Naive B cell (primary cell): ENCODE measurements at regions not wholly inside any gene's neighbourhood (a gene's known extent, or its start where the extent isn't known, plus 50 kb on each side); places are given as distances from the start of the nearest gene placed in this dataset.

Experiments
- ATAC-seq, 2 donors: fragments of 150-1000 bp; cut with Tn5 transposase; 2 replicates each; pipeline ENCODE4 v1.10.0; 2021; ENCODE audit warnings: low read depth in 2 of 2, mild to moderate bottlenecking in 2 of 2, moderate library complexity in 2 of 2
- DNase-seq: peaks from one replicate; pipeline ENCODE4 v3.0.0; 2022
- H3K27ac Mint-ChIP-seq, 6 donors: one replicate each; pipeline ENCODE4 v1.8.0; 2020 to 2022; ENCODE audit warnings: mild to moderate bottlenecking in 6 of 6, mixed read lengths in 6 of 6, moderate library complexity in 5 of 6, inconsistent platforms in 2 of 6
- H3K27me3 Mint-ChIP-seq, 3 donors: one replicate each; pipeline ENCODE4 v1.8.0; 2021 to 2022; ENCODE audit warnings: mixed read lengths in 3 of 3, mild to moderate bottlenecking in 1 of 3
- H3K36me3 Mint-ChIP-seq, 2 donors: one replicate each; pipeline ENCODE4 v1.8.0; 2020 to 2022; ENCODE audit warnings: mixed read lengths in 2 of 2, inconsistent platforms in 1 of 2, mild to moderate bottlenecking in 1 of 2
- H3K4me1 Mint-ChIP-seq, 3 donors: one replicate each; pipeline ENCODE4 v1.8.0; 2020 to 2022; ENCODE audit warnings: mixed read lengths in 3 of 3, inconsistent platforms in 1 of 3, mild to moderate bottlenecking in 1 of 3, moderate library complexity in 1 of 3
- H3K4me3 Mint-ChIP-seq, 8 donors: one replicate each; pipeline ENCODE4 v1.8.0; 2020 to 2022; ENCODE audit warnings: mild to moderate bottlenecking in 8 of 8, mixed read lengths in 8 of 8, moderate library complexity in 8 of 8, inconsistent platforms in 2 of 8
- H3K9me3 Mint-ChIP-seq, 7 donors: one replicate each; pipeline ENCODE4 v1.8.0; 2020 to 2022; ENCODE audit warnings: mixed read lengths in 7 of 7, mild to moderate bottlenecking in 5 of 7, inconsistent platforms in 2 of 7, moderate library complexity in 1 of 7

GRCh38 chr4:120443116-120443515 is 376.5 kb upstream of the MAD2L1 start:
- H3K9me3 Mint-ChIP-seq: peaks cover 0 to 3% (median 2%) of the 10 kb centered on the region in 7 donors
- no peaks in the 10 kb centered on the region for H3K27me3 Mint-ChIP-seq
- H3K36me3 Mint-ChIP-seq: no peaks in the 10 kb centered on the region
- no peaks in the 10 kb centered on the region for H3K4me1 Mint-ChIP-seq
- DNase-seq: no peak
- no peak overlapping the region for H3K4me3 Mint-ChIP-seq
- ATAC-seq: no peak
- H3K27ac Mint-ChIP-seq: no peak overlapping the region

DNA sequence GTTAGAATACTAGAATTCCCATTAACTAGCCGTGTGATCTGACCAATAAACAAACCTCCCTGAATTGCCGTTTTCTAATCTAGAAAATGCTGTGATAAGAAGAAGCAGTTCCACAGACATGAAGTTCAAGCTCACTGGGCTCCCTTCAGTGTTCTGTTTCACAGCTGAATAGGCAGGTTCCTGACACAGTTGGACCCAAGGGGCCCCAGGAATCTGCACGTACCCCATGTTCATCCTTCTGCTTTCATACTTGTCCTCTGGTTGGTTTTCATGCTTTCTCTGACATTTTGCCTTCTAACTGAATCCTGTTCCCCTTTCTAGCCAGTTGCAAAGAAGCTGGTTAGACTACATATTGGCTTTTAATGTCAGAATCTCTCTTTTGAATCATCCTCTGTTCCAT is 374.1 kb upstream of the MAD2L1 start:
- Mint-ChIP-seq H3K27ac (no peak overlapping the region), H3K4me1 (no peaks in the 10 kb centered on the region), H3K27me3 (no peaks in the 10 kb centered on the region), H3K4me3 (no peak overlapping the region), H3K36me3 (no peaks in the 10 kb centered on the region), H3K9me3 (peaks cover 0 to 3% (median 0%) of the 10 kb centered on the region in 7 donors)
- ATAC-seq: no peak
- DNase-seq: no peak

GRCh38 chr4:120435179-120435578 is 368.5 kb upstream of the MAD2L1 start:
- Mint-ChIP-seq H3K4me1 (no peaks in the 10 kb centered on the region), H3K27ac (no peak overlapping the region), H3K4me3 (no peak overlapping the region), H3K9me3 (peaks cover 0 to 2% (median 0%) of the 10 kb centered on the region in 7 donors), H3K27me3 (no peaks in the 10 kb centered on the region), H3K36me3 (no peaks in the 10 kb centered on the region)
- ATAC-seq: no peak
- DNase-seq: no peak

GRCh38 chr4:120434756-120435155 is 368.1 kb upstream of the MAD2L1 start:
- ATAC-seq (no peak), DNase-seq (no peak)
- H3K36me3 Mint-ChIP-seq: no peaks in the 10 kb centered on the region
- no peaks in the 10 kb centered on the region for H3K4me1 Mint-ChIP-seq
- H3K9me3 Mint-ChIP-seq: peaks cover 0 to 2% (median 0%) of the 10 kb centered on the region in 7 donors
- H3K4me3 Mint-ChIP-seq: no peak overlapping the region
- no peaks in the 10 kb centered on the region for H3K27me3 Mint-ChIP-seq
- no peak overlapping the region for H3K27ac Mint-ChIP-seq

- Mint-ChIP-seq H3K36me3 (no peaks in the 10 kb centered on the region), H3K4me1 (no peaks in the 10 kb centered on the region), H3K9me3 (peaks cover 0 to 2% (median 0%) of the 10 kb centered on the region in 7 donors), H3K27me3 (no peaks in the 10 kb centered on the region), H3K4me3 (no peak overlapping the region), H3K27ac (no peak overlapping the region)
- ATAC-seq: no peak
- no peak for DNase-seq
Observed at GRCh38 chr4:120432301-120432860, 365.7 kb upstream of the MAD2L1 start.

DNA sequence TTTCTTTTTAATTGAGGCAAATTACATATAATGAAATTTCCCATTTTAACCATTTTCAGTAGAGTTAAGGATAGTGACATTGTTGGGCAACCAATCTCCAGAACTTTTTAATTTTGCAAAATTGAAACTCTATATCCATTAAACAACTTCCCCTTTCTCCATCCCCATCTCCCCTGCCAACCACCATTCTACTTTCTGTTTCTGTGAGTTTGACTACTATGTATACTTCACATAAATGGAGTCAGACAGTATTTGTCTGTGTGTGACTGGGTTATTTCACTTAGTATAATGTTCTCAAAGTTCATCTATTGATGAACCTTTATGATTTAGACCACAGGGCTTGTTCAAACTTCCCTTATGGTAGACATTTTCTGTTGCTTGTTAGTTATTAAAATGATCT is 364.5 kb upstream of the MAD2L1 start:
- Mint-ChIP-seq H3K27ac (no peak overlapping the region), H3K36me3 (no peaks in the 10 kb centered on the region), H3K27me3 (no peaks in the 10 kb centered on the region), H3K4me3 (no peak overlapping the region), H3K9me3 (peaks cover 0 to 2% (median 0%) of the 10 kb centered on the region in 7 donors), H3K4me1 (no peaks in the 10 kb centered on the region)
- DNase-seq (no peak), ATAC-seq (no peak)

- peaks cover 0 to 35% (median 9%) of the 10 kb centered on the region in 7 donors for H3K9me3 Mint-ChIP-seq
- no peaks in the 10 kb centered on the region for H3K27me3 Mint-ChIP-seq
- H3K4me1 Mint-ChIP-seq: no peaks in the 10 kb centered on the region
- ATAC-seq (no peak), DNase-seq (no peak)
- no peaks in the 10 kb centered on the region for H3K36me3 Mint-ChIP-seq
- no peak overlapping the region for H3K4me3 Mint-ChIP-seq
- no peak overlapping the region for H3K27ac Mint-ChIP-seq
Observed at GRCh38 chr4:120418146-120418545, 351.5 kb upstream of the MAD2L1 start.

DNA sequence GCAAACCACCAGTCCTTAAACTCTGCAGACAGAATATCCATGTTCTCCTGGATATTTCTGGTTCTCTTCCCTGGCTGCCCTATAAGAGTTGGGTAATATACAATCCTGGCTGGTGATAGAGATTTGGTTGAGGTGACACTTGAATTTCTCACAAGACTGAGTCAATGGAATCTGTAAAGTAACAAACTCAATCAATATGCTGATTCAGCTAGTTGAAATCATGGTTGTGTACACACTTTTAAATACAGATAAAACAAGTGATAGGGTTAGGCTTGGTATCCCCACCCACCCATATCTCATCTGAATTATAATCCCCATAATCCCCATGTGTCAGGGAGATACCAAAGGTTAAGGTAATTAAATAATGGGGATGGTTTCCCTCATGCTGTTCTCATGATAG is 349.2 kb upstream of the MAD2L1 start:
- Mint-ChIP-seq H3K4me3 (no peak overlapping the region), H3K9me3 (peaks cover under 1 to 56% (median 7%) of the 10 kb centered on the region in 7 donors), H3K27me3 (no peaks in the 10 kb centered on the region), H3K36me3 (no peaks in the 10 kb centered on the region), H3K27ac (no peak overlapping the region), H3K4me1 (no peaks in the 10 kb centered on the region)
- no peak for ATAC-seq
- DNase-seq: no peak

GRCh38 chr4:120406960-120407359 is 340.3 kb upstream of the MAD2L1 start:
- Mint-ChIP-seq H3K27ac (no peak overlapping the region), H3K4me1 (no peaks in the 10 kb centered on the region), H3K4me3 (no peak overlapping the region), H3K27me3 (no peaks in the 10 kb centered on the region), H3K36me3 (no peaks in the 10 kb centered on the region), H3K9me3 (peaks cover 3 to 60% (median 14%) of the 10 kb centered on the region in 7 donors)
- no peak for ATAC-seq
- no peak for DNase-seq

GRCh38 chr4:120403296-120403695 is 336.6 kb upstream of the MAD2L1 start:
- Mint-ChIP-seq H3K4me1 (no peaks in the 10 kb centered on the region), H3K4me3 (no peak overlapping the region), H3K9me3 (peaks cover 3 to 27% (median 9%) of the 10 kb centered on the region in 7 donors), H3K36me3 (no peaks in the 10 kb centered on the region), H3K27me3 (no peaks in the 10 kb centered on the region), H3K27ac (no peak overlapping the region)
- DNase-seq (no peak), ATAC-seq (no peak)

DNA sequence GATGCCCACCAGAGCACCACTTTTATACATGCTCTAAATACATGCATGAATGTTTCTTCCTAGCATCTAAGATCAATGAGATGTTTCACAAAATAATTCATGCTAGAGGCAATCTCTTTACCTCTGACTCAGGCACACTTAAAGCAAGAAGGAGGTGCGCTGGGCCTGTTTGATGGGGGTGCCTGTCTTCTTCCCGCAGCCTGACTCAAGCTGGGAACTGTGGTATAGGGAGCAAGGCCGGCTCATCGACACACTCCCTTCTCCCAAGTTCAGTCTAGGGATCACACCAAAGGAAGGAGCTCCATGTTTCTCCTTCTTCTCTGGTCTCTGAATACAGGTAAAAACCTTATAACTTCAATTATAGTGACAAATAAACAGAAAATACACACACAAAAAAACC is 333.8 kb upstream of the MAD2L1 start:
- Mint-ChIP-seq H3K9me3 (peaks cover 2 to 15% (median 6%) of the 10 kb centered on the region in 7 donors), H3K4me3 (no peak overlapping the region), H3K4me1 (no peaks in the 10 kb centered on the region), H3K36me3 (no peaks in the 10 kb centered on the region), H3K27ac (no peak overlapping the region), H3K27me3 (no peaks in the 10 kb centered on the region)
- ATAC-seq: no peak
- no peak for DNase-seq

GRCh38 chr4:120399826-120400225 is 333.2 kb upstream of the MAD2L1 start:
- H3K36me3 Mint-ChIP-seq: no peaks in the 10 kb centered on the region
- DNase-seq: no peak
- H3K27me3 Mint-ChIP-seq: no peaks in the 10 kb centered on the region
- H3K4me3 Mint-ChIP-seq: no peak overlapping the region
- H3K9me3 Mint-ChIP-seq: peaks cover 2 to 12% (median 3%) of the 10 kb centered on the region in 7 donors
- H3K27ac Mint-ChIP-seq: no peak overlapping the region
- ATAC-seq: no peak
- no peaks in the 10 kb centered on the region for H3K4me1 Mint-ChIP-seq

- ATAC-seq (no peak), DNase-seq (no peak)
- no peaks in the 10 kb centered on the region for H3K27me3 Mint-ChIP-seq
- no peaks in the 10 kb centered on the region for H3K36me3 Mint-ChIP-seq
- peaks cover 0 to 5% (median 0%) of the 10 kb centered on the region in 7 donors for H3K9me3 Mint-ChIP-seq
- no peak overlapping the region for H3K4me3 Mint-ChIP-seq
- H3K27ac Mint-ChIP-seq: no peak overlapping the region
- H3K4me1 Mint-ChIP-seq: no peaks in the 10 kb centered on the region
Observed at GRCh38 chr4:120395746-120396145, 329.1 kb upstream of the MAD2L1 start.

DNA sequence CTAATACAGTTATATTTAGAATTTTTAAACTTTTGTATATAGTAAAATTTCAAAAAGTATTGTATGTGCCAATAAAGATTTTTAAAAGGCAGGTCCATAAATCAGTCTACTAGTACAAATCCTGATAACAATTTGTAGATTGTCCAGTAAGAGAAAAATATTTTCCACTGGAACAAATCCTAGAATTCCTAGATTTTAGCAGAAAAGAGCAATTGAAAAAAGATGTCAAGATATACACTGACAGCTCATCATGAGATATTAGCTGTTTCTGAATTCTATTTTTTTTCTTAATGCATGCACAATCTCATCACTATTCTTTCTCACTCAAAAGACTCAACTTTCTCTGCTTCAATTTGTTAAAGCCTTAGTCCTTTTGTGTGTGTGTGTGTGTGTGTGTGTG is 289.2 kb upstream of the MAD2L1 start:
- Mint-ChIP-seq H3K9me3 (peaks cover 0 to 2% (median 0%) of the 10 kb centered on the region in 7 donors), H3K36me3 (no peaks in the 10 kb centered on the region), H3K27me3 (no peaks in the 10 kb centered on the region), H3K27ac (no peak overlapping the region), H3K4me3 (no peak overlapping the region), H3K4me1 (no peaks in the 10 kb centered on the region)
- ATAC-seq (no peak), DNase-seq (no peak)

DNA sequence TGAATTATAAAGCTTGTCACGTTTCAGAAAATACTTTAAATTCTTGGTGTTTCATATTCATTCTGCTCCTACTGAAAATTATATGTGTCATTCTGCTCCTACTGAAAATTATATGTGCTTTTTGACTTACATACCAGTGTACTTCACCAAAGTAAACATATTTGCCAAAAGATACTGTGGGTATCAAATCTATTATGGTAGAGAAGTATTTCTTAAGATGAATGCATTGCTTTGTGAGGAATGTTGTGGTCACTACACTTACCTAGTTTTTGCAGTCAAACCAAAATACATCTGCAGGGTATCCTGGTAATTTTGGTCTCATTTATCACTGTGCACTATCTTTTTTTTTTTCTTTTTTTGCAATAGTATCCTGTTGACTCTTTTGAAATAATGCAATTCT is 287.7 kb upstream of the MAD2L1 start:
- Mint-ChIP-seq H3K27ac (no peak overlapping the region), H3K4me1 (no peaks in the 10 kb centered on the region), H3K4me3 (no peak overlapping the region), H3K36me3 (no peaks in the 10 kb centered on the region), H3K27me3 (no peaks in the 10 kb centered on the region), H3K9me3 (peaks cover 0 to 2% (median 0%) of the 10 kb centered on the region in 7 donors)
- no peak for DNase-seq
- no peak for ATAC-seq
